ENCODE measurements at regions not wholly inside any gene's neighbourhood (a gene's known extent, or its start where the extent isn't known, plus 50 kb on each side); places are given as distances from the start of the nearest gene placed in this dataset.
"Not testable (repeated sequence)": the region's sequence is repeated elsewhere in the genome, so short reads cannot be mapped to it uniquely, and the experiment has no call there.

- FAIRE-seq (no peak), DNase-seq (ENCODE audit: low read depth in 1 of 2, low spot score in 1 of 2) (no peak), ATAC-seq (no peak)
- no peak overlapping the region for H3K4me2 ChIP-seq
- TF ChIP-seq CBX8 (IDR thresholded peaks at IDR 0.05), result no peak
- TF ChIP-seq EP300 (IDR thresholded peaks at IDR 0.05), result no peak
- TF ChIP-seq BHLHE40 (IDR thresholded peaks at IDR 0.05; ENCODE audit: low read depth, low read length), result no peak
- TF ChIP-seq NR3C1 (IDR thresholded peaks at IDR 0.05), result no peak
- no peak for TF ChIP-seq CHD2 (IDR thresholded peaks at IDR 0.05; ENCODE audit: low read length, partially characterized antibody)
- TF ChIP-seq MAFK (IDR thresholded peaks at IDR 0.05; ENCODE audit: partially characterized antibody), result no peak
- TF ChIP-seq ZNF302 (CRISPR knock-in tag; IDR thresholded peaks at IDR 0.05), result no peak
- no peak for TF ChIP-seq RNF2 (IDR thresholded peaks at IDR 0.05; ENCODE audit: borderline replicate concordance, low read depth)
- TF ChIP-seq HEYL (CRISPR knock-in tag; IDR thresholded peaks at IDR 0.05), result no peak
- TF ChIP-seq ATOH8 (CRISPR knock-in tag; IDR thresholded peaks at IDR 0.05; ENCODE audit: low read depth), result no peak
- no peak overlapping the region for H3K27ac ChIP-seq
- POLR2A ChIA-PET, result no interaction called here
- no peak overlapping the region for H3K4me3 ChIP-seq
- CTCF ChIA-PET, result interaction anchor here (0.5 kb wide), 1 partner anchor 299 kb away, joined by 3 read pairs; no protein-coding TSS in a partner anchor
- H3K4me1 ChIP-seq, result no peaks in the 10 kb centered on the region
- no peaks in the 10 kb centered on the region for H3K9me3 ChIP-seq
- 37% methylated on average over 5 of the region's 5 CpGs for WGBS (ENCODE audit: missing lambda C conversion rate)
Measured at GRCh38 chr4:26055855-26056254, 141.8 kb downstream of the SMIM20 start.

- 60% methylated on average over 7 of the region's 7 CpGs for WGBS (ENCODE audit: missing lambda C conversion rate)
- no peak overlapping the region for H3K4me3 ChIP-seq
- DNase-seq (ENCODE audit: low read depth in 1 of 2, low spot score in 1 of 2) (no peak), FAIRE-seq (no peak), ATAC-seq (no peak)
- no peaks in the 10 kb centered on the region for H3K4me1 ChIP-seq
- no peak overlapping the region for H3K4me2 ChIP-seq
- H3K9me3 ChIP-seq, result no peaks in the 10 kb centered on the region
- no peak overlapping the region for H3K27ac ChIP-seq
- no peak for TF ChIP-seq CBX2 (IDR thresholded peaks at IDR 0.05; ENCODE audit: borderline replicate concordance, low read depth)
- ChIA-PET POLR2A (no interaction called here), CTCF (interaction anchor here (0.5 kb wide), 1 partner anchor 298 kb away, joined by 3 read pairs; no protein-coding TSS in a partner anchor)
Measured at GRCh38 chr4:26056406-26056805, 142.4 kb downstream of the SMIM20 start.

- DNase-seq (ENCODE audit: low read depth in 1 of 2, low spot score in 1 of 2); H3K27ac ChIP-seq; H3K4me2 ChIP-seq; POLR2A ChIA-PET; H3K4me3 ChIP-seq; FAIRE-seq; H3K4me1 ChIP-seq; ATAC-seq; H3K9me3 ChIP-seq: not testable (repeated sequence)
- CTCF ChIA-PET, result interaction anchor here (1.6 kb wide), 1 partner anchor 70 kb away, joined by 3 read pairs; no protein-coding TSS in a partner anchor
- WGBS (ENCODE audit: missing lambda C conversion rate), result 79% methylated on average over 3 of the region's 3 CpGs
Measured at GRCh38 chr4:26057839-26058238, 143.8 kb downstream of the SMIM20 start.

GRCh38 chr4:26058537-26058936, 144.5 kb downstream of the SMIM20 start:
- no peak for ATAC-seq
- no peak for TF ChIP-seq CBX8 (IDR thresholded peaks at IDR 0.05)
- no peak for TF ChIP-seq EHF (CRISPR knock-in tag; IDR thresholded peaks at IDR 0.05)
- no peak for TF ChIP-seq RFX5 (IDR thresholded peaks at IDR 0.05)
- no peak for TF ChIP-seq TP53 (CRISPR knock-in tag; IDR thresholded peaks at IDR 0.05)
- TF ChIP-seq HES2 (IDR thresholded peaks at IDR 0.05), result no peak
- no peak for TF ChIP-seq HMGXB4 (CRISPR knock-in tag; IDR thresholded peaks at IDR 0.05; ENCODE audit: borderline replicate concordance)
- TF ChIP-seq PHF8 (IDR thresholded peaks at IDR 0.05; ENCODE audit: borderline replicate concordance, low read depth), result no peak
- no peak for TF ChIP-seq ZSCAN20 (CRISPR knock-in tag; IDR thresholded peaks at IDR 0.05)
- TF ChIP-seq NR3C1 (IDR thresholded peaks at IDR 0.05), result no peak
- no peak for TF ChIP-seq POLR2A (IDR thresholded peaks at IDR 0.05; ENCODE audit: low read length)
- TF ChIP-seq CBX2 (IDR thresholded peaks at IDR 0.05; ENCODE audit: borderline replicate concordance, low read depth), result no peak
- TF ChIP-seq FOSB (CRISPR knock-in tag; IDR thresholded peaks at IDR 0.05), result no peak
- TF ChIP-seq SREBF2 (IDR thresholded peaks at IDR 0.05), result no peak
- WGBS (ENCODE audit: missing lambda C conversion rate), result 28% methylated on average over 7 of the region's 7 CpGs

More at GRCh38 chr4:26058537-26058936, 144.5 kb downstream of the SMIM20 start:
- H3K4me3 ChIP-seq, result no peak overlapping the region
- FAIRE-seq, result no peak
- H3K9me3 ChIP-seq, result no peaks in the 10 kb centered on the region
- ChIA-PET POLR2A (no interaction called here), CTCF (interaction anchor here (1.2 to 1.6 kb wide), 2 partner anchors 70 to 71 kb away, joined by 3 to 4 read pairs; no protein-coding TSS in a partner anchor)
- no peaks in the 10 kb centered on the region for H3K4me1 ChIP-seq
- no peak overlapping the region for H3K27ac ChIP-seq
- no peak for DNase-seq (ENCODE audit: low read depth in 1 of 2, low spot score in 1 of 2)
- H3K4me2 ChIP-seq, result no peak overlapping the region
